Posterior vena cava (tissue), 2 donors: ENCODE measurements at regions not wholly inside any gene's neighbourhood (a gene's known extent, or its start where the extent isn't known, plus 50 kb on each side); places are given as distances from the start of the nearest gene placed in this dataset.

Experiments
- DNase-seq: peaks from one replicate; pipeline ENCODE4 v3.0.0-alpha.2; 2020; ENCODE audit warnings: low spot score
- intact Hi-C, 2 donors: fragments of 100-400 bp; cut with DNase I; formaldehyde crosslinking; loops; one replicate each; pipeline versions ENCODE4 v1.14.1 to v1.14.2; 2022 to 2023
- donor health status: DM: yes; HTN: yes; CAD: no.
- donor health status: DM: yes; HTN: yes; CAD: no.

GRCh38 chr12:126337556-126338441 is 1272.6 kb downstream of the AACS start:
- intact Hi-C loops, result no loop called here
- DNase-seq, result no peak

- intact Hi-C loops, result no loop called here
- no peak for DNase-seq
Observed at GRCh38 chr12:126342866-126343265, 1277.6 kb downstream of the AACS start.

- DNase-seq, result no peak
- intact Hi-C loops, result no loop called here
Observed at GRCh38 chr12:126343321-126343720, 1278.1 kb downstream of the AACS start.

- intact Hi-C loops, result no loop called here
- DNase-seq, result no peak
Observed at GRCh38 chr12:126346087-126346486, 1280.9 kb downstream of the AACS start.

GRCh38 chr12:126347421-126347820 is 1282.2 kb downstream of the AACS start:
- no peak for DNase-seq
- intact Hi-C loops, result no loop called here

- no peak for DNase-seq
- intact Hi-C loops, result no loop called here
Observed at GRCh38 chr12:126349383-126349782, 1284.1 kb downstream of the AACS start.

GRCh38 chr12:126353604-126354003 is 1288.4 kb downstream of the AACS start:
- no peak for DNase-seq
- intact Hi-C loops, result no loop called here

GRCh38 chr12:126354633-126355032 is 1289.4 kb downstream of the AACS start:
- intact Hi-C loops, result no loop called here
- DNase-seq, result no peak

- no peak for DNase-seq
Observed at GRCh38 chr12:126355346-126355745, 1290.1 kb downstream of the AACS start.

GRCh38 chr12:126358806-126359205 is 1293.6 kb downstream of the AACS start:
- no peak for DNase-seq
- intact Hi-C loops, result no loop called here

More at GRCh38 chr12:126355346-126355745, 1290.1 kb downstream of the AACS start:
- intact Hi-C loops, result no loop called here

GRCh38 chr12:126359216-126359615 is 1294.0 kb downstream of the AACS start:
- intact Hi-C loops, result no loop called here
- DNase-seq, result no peak

- DNase-seq, result no peak
- intact Hi-C loops, result no loop called here
Observed at GRCh38 chr12:126361804-126362203, 1296.6 kb downstream of the AACS start.

GRCh38 chr12:126362493-126362892 is 1297.3 kb downstream of the AACS start:
- intact Hi-C loops, result no loop called here
- DNase-seq, result no peak

GRCh38 chr12:126362964-126363363 is 1297.7 kb downstream of the AACS start:
- intact Hi-C loops, result no loop called here
- DNase-seq, result no peak

- DNase-seq, result no peak
- intact Hi-C loops, result loop anchor here in 1 of 2 donors (5.0 kb wide), 1 partner anchor 1848 kb away; no protein-coding TSS in a partner anchor
Observed at GRCh38 chr12:126369487-126370463, 1304.5 kb downstream of the AACS start.

GRCh38 chr12:126383506-126383905 is 1318.3 kb downstream of the AACS start:
- intact Hi-C loops, result no loop called here
- DNase-seq, result no peak

GRCh38 chr12:126384026-126384564 is 1318.9 kb downstream of the AACS start:
- no peak for DNase-seq
- intact Hi-C loops, result no loop called here

- DNase-seq, result no peak
- intact Hi-C loops, result no loop called here
Observed at GRCh38 chr12:126385785-126386184, 1320.5 kb downstream of the AACS start.

- intact Hi-C loops, result no loop called here
- DNase-seq, result no peak
Observed at GRCh38 chr12:126389220-126389841, 1324.1 kb downstream of the AACS start.
